Naive thymus-derived CD4-positive, alpha-beta T cell (primary cell): ENCODE measurements at regions not wholly inside any gene's neighbourhood (a gene's known extent, or its start where the extent isn't known, plus 50 kb on each side); places are given as distances from the start of the nearest gene placed in this dataset.

Experiments
- ATAC-seq: fragments of 150-1000 bp; cut with Tn5 transposase; 2 replicates; pipeline ENCODE4 v1.10.0; 2021; ENCODE audit warnings: mild to moderate bottlenecking, moderate library complexity
- CTCF ChIA-PET: fragments of 350-600 bp; sonication (Branson Sonifier 250); formaldehyde crosslinking; loops from one replicate; lab custom pipeline; 2021; ENCODE audit warnings: antibody characterized with exemption; lab: Charles Lee
- POLR2A ChIA-PET: fragments of 350-600 bp; sonication (Branson Sonifier 250); formaldehyde crosslinking; loops from one replicate; lab custom pipeline; 2021; ENCODE audit warnings: antibody characterized with exemption, inconsistent platforms; lab: Charles Lee
- DNase-seq, 9 donors: peaks; one replicate each; pipeline versions ENCODE4 v3.0.0 to v3.0.0-alpha.2; 2020 to 2022; ENCODE audit warnings: mixed read lengths in 1 of 9
- H3K27ac ChIP-seq: one replicate; pipeline ENCODE4 v1.7.0; 2013; ENCODE audit warnings: mild to moderate bottlenecking, low read depth, low read length, moderate library complexity
- H3K27me3 ChIP-seq, 2 donors: one replicate each; pipeline ENCODE4 v1.7.0; 2013; ENCODE audit warnings: low read length in 2 of 2, mild to moderate bottlenecking in 2 of 2, moderate library complexity in 2 of 2; ENCODE audit not compliant: control insufficient read depth in 2 of 2, insufficient read depth in 2 of 2
- H3K36me3 ChIP-seq, 3 experiments: 1 replicate in 2 of 3; 2 replicates in 1 of 3; pipeline ENCODE4 v1.7.0; 2013; ENCODE audit warnings: low read length in 3 of 3, mild to moderate bottlenecking in 3 of 3, moderate library complexity in 1 of 3; ENCODE audit not compliant: insufficient read depth in 3 of 3, control insufficient read depth in 2 of 3
- H3K4me1 ChIP-seq, 2 donors: one replicate each; pipeline ENCODE4 v1.7.0; 2013; ENCODE audit warnings: low read length in 2 of 2, mild to moderate bottlenecking in 2 of 2, moderate library complexity in 1 of 2; ENCODE audit not compliant: control insufficient read depth in 2 of 2, insufficient read depth in 2 of 2
- H3K4me3 ChIP-seq: 2 replicates; pipeline ENCODE4 v1.7.0; 2013; ENCODE audit warnings: mild to moderate bottlenecking, low read length
- H3K9me3 ChIP-seq, 3 experiments: 1 replicate in 2 of 3; 2 replicates in 1 of 3; pipeline ENCODE4 v1.7.0; 2013; ENCODE audit warnings: low read length in 3 of 3; ENCODE audit not compliant: control insufficient read depth in 2 of 3
- H3K27ac Mint-ChIP-seq, 9 donors: one replicate each; pipeline ENCODE4 v1.8.0; 2020 to 2022; ENCODE audit warnings: mixed read lengths in 9 of 9, mild to moderate bottlenecking in 8 of 9, moderate library complexity in 5 of 9, inconsistent platforms in 2 of 9
- H3K27me3 Mint-ChIP-seq, 5 donors: one replicate each; pipeline ENCODE4 v1.8.0; 2021 to 2022; ENCODE audit warnings: mixed read lengths in 5 of 5, mild to moderate bottlenecking in 1 of 5
- H3K36me3 Mint-ChIP-seq, 5 donors: one replicate each; pipeline ENCODE4 v1.8.0; 2020 to 2022; ENCODE audit warnings: mixed read lengths in 5 of 5, mild to moderate bottlenecking in 3 of 5, inconsistent platforms in 1 of 5
- H3K4me1 Mint-ChIP-seq, 7 donors: one replicate each; pipeline ENCODE4 v1.8.0; 2020 to 2022; ENCODE audit warnings: mixed read lengths in 7 of 7, mild to moderate bottlenecking in 3 of 7, inconsistent platforms in 1 of 7
- H3K4me3 Mint-ChIP-seq, 10 donors: one replicate each; pipeline ENCODE4 v1.8.0; 2020 to 2022; ENCODE audit warnings: mild to moderate bottlenecking in 10 of 10, mixed read lengths in 10 of 10, moderate library complexity in 6 of 10, inconsistent platforms in 2 of 10
- H3K9me3 Mint-ChIP-seq, 11 donors: one replicate each; pipeline ENCODE4 v1.8.0; 2020 to 2022; ENCODE audit warnings: mixed read lengths in 11 of 11, mild to moderate bottlenecking in 4 of 11, inconsistent platforms in 1 of 11, moderate library complexity in 1 of 11
- intact Hi-C, 2 donors: fragments of 100-400 bp; cut with micrococcal nuclease; formaldehyde crosslinking; loops; one replicate each; pipeline ENCODE4 v1.15.1; 2023

DNA sequence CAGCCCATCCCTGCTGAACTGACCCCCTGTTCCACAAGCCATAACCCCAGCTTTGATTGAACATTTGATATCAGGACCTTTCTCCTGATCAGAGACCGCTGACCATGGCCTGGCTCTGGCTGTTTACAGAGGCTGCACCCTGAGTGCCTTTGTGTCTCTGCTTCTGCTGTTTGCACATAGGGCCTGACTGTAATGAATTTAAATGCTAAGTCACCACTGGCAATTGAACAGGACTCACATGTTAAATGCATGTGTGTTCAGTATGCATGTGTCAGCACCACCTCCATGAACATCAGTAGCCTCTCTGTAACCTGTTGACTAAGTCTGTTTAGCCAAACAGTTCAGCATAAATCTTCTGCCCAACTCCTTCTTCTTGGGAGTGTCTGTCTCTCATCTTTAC is 690.3 kb downstream of the TMEM121 start:
- Mint-ChIP-seq H3K36me3 (no peaks in the 10 kb centered on the region), H3K27me3 (peaks cover 0 to 30% (median 0%) of the 10 kb centered on the region in 5 donors), H3K4me1 (peaks cover 0 to 41% (median 33%) of the 10 kb centered on the region in 7 donors), H3K27ac (peak overlapping the region in 4 of 9 donors; percentile 18 to 34 (median 24)), H3K4me3 (no peak overlapping the region), H3K9me3 (no peaks in the 10 kb centered on the region)
- POLR2A ChIA-PET: interaction anchor here (1.4 to 1.5 kb wide), 2 partner anchors 12 to 13 kb away, joined by 3 to 7 read pairs; no protein-coding TSS in a partner anchor
- Histone ChIP-seq H3K36me3 (no peaks in the 10 kb centered on the region), H3K4me3 (no peak overlapping the region), H3K27ac (no peak overlapping the region), H3K27me3 (no peaks in the 10 kb centered on the region), H3K4me1 (peaks cover 0 to 5% of the 10 kb centered on the region in 2 donors), H3K9me3 (no peaks in the 10 kb centered on the region)
- CTCF ChIA-PET: interaction anchor here (0.8 to 1.2 kb wide), 2 partner anchors 12 to 52 kb away, joined by 4 to 5 read pairs; no protein-coding TSS in a partner anchor
- ATAC-seq (no peak), DNase-seq (no peak)
- intact Hi-C loops: no loop called here

DNA sequence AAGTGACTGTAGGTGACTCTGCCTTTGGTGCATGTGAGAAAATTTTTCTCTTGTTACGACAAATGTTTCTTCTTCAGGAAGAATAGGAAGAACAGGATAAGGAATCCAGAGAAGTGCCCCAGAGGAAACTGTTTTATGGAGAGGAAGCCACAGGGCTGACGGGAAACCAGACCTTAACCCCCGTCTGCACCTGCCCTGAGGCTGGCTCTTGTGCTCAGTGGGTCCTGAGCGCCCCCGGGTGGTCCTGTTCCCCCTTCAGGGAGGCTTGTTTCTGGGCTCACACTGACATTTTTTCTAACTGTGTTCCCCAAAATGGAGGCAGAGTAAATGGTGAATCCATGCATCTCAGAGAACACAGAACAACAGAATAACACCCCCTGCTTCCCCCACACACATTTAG is 691.8 kb downstream of the TMEM121 start:
- no peak for DNase-seq

DNA sequence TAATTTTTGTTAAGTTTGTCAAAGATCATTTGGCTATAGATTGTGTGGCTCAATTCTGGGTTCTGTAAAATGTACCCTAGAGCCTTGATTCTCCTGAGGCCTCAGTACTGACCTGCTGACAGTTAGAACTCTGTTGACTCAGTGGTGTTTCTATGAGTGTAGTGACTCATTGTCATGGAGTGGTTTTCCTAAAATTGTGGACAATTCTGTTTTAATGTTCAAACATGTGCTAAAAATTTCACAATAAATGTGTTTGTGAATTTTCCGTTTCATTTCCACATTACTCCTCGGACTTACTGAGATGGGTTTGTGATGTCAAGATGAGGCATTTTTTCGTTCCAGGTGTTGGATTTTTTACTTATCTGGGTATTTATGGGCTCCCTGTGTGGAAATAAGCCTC is 695.9 kb downstream of the TMEM121 start:
- Histone ChIP-seq H3K4me1 (peaks cover 0 to 30% of the 10 kb centered on the region in 2 donors), H3K4me3 (no peak overlapping the region), H3K27ac (no peak overlapping the region), H3K36me3 (no peaks in the 10 kb centered on the region), H3K9me3 (no peaks in the 10 kb centered on the region), H3K27me3 (no peaks in the 10 kb centered on the region)
- peaks cover 14 to 84% (median 70%) of the 10 kb centered on the region in 7 donors for H3K4me1 Mint-ChIP-seq
- H3K9me3 Mint-ChIP-seq: peaks cover 0 to 7% (median 0%) of the 10 kb centered on the region in 11 donors
- intact Hi-C loops: loop anchor here in 1 of 2 donors (10.0 kb wide), 1 partner anchor 542 kb away; no protein-coding TSS in a partner anchor
- peaks cover 0 to 8% (median 0%) of the 10 kb centered on the region in 5 donors for H3K27me3 Mint-ChIP-seq
- peak overlapping the region in 7 of 9 donors; percentile 69 to 94 (median 85) for H3K27ac Mint-ChIP-seq
- peak overlapping the region in 5 of 10 donors; percentile 20 to 73 (median 56) for H3K4me3 Mint-ChIP-seq
- no peak for DNase-seq
- H3K36me3 Mint-ChIP-seq: peaks cover 0 to 8% (median 0%) of the 10 kb centered on the region in 5 donors
- POLR2A ChIA-PET: no interaction called here
- CTCF ChIA-PET: interaction anchor here (2.0 kb wide), 1 partner anchor 12 kb away, joined by 21 read pairs; no protein-coding TSS in a partner anchor
- no peak for ATAC-seq

More for the DNA sequence above, 691.8 kb downstream of the TMEM121 start:
- intact Hi-C loops: no loop called here
- ChIA-PET POLR2A (interaction anchor here (1.5 kb wide), 1 partner anchor 10 kb away, joined by 3 read pairs; no protein-coding TSS in a partner anchor), CTCF (no interaction called here)
- peaks cover 0 to 12% of the 10 kb centered on the region in 2 donors for H3K4me1 ChIP-seq
- no peak overlapping the region for H3K27ac ChIP-seq
- H3K4me1 Mint-ChIP-seq: peaks cover 0 to 55% (median 48%) of the 10 kb centered on the region in 7 donors
- H3K27ac Mint-ChIP-seq: peak overlapping the region in 4 of 9 donors; percentile 4 to 23 (median 6)
- H3K36me3 ChIP-seq: no peaks in the 10 kb centered on the region
- H3K9me3 ChIP-seq: no peaks in the 10 kb centered on the region
- H3K36me3 Mint-ChIP-seq: no peaks in the 10 kb centered on the region
- H3K27me3 Mint-ChIP-seq: peaks cover 0 to 20% (median 0%) of the 10 kb centered on the region in 5 donors
- H3K27me3 ChIP-seq: no peaks in the 10 kb centered on the region
- ATAC-seq: no peak
- no peaks in the 10 kb centered on the region for H3K9me3 Mint-ChIP-seq
- no peak overlapping the region for H3K4me3 Mint-ChIP-seq
- no peak overlapping the region for H3K4me3 ChIP-seq

DNA sequence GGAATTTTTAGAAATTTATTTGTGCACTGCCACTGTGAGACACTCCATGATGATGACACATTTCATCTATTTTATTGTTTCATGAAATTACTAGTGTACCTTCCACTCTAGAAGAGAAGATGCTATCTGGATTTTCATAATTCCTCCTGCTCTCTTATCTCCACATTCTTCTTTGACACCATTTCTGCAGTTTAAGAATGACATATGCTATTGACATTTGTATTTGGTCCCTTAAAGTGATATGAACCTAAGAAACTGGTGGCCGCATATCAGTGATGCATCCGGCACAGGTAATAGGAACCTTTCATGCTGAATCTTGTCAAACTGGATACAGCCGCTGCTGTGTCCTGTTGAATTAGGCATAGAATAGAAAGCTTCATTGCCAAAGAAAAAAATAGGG is 696.3 kb downstream of the TMEM121 start:
- Mint-ChIP-seq H3K27ac (peak overlapping the region in 7 of 9 donors; percentile 23 to 94 (median 85)), H3K4me1 (peaks cover 14 to 85% (median 68%) of the 10 kb centered on the region in 7 donors), H3K4me3 (peak overlapping the region in 7 of 10 donors; percentile 1 to 73 (median 40)), H3K9me3 (peaks cover 0 to 7% (median 0%) of the 10 kb centered on the region in 11 donors), H3K36me3 (peaks cover 0 to 8% (median 0%) of the 10 kb centered on the region in 5 donors), H3K27me3 (peaks cover 0 to 8% (median 0%) of the 10 kb centered on the region in 5 donors)
- CTCF ChIA-PET: interaction anchor here (1.0 to 2.0 kb wide), 4 partner anchors 11 to 37 kb away, joined by 3 to 21 read pairs (median 8); no protein-coding TSS in a partner anchor
- no peak overlapping the region for H3K27ac ChIP-seq
- DNase-seq: no peak
- H3K9me3 ChIP-seq: no peaks in the 10 kb centered on the region
- H3K4me3 ChIP-seq: no peak overlapping the region
- intact Hi-C loops: loop anchor here in 1 of 2 donors (10.0 kb wide), 1 partner anchor 542 kb away; no protein-coding TSS in a partner anchor
- H3K27me3 ChIP-seq: no peaks in the 10 kb centered on the region
- POLR2A ChIA-PET: no interaction called here
- peaks cover 0 to 30% of the 10 kb centered on the region in 2 donors for H3K4me1 ChIP-seq
- no peaks in the 10 kb centered on the region for H3K36me3 ChIP-seq
- ATAC-seq: no peak

DNA sequence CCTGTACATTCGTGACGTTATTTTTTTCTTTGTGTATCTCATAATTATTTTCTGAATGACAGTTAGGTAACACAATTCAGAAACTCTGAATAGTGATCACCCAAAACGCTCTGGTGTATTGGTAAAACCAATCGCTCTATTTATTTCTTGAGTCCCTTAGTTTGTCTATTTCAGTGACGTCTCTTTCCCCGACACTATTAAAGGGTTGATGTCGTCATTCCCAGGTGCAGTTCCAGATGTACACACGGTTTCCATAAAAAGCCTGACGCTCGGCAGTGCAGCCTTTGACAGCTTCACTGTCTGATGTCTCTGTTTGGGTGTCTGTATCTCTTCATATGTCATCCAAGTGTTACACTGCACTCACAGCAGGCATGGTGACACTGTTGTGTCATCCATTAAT is 701.4 kb downstream of the TMEM121 start:
- Histone ChIP-seq H3K27ac (peak overlapping the region; percentile 72), H3K36me3 (no peaks in the 10 kb centered on the region), H3K9me3 (no peaks in the 10 kb centered on the region), H3K27me3 (no peaks in the 10 kb centered on the region), H3K4me3 (no peak overlapping the region), H3K4me1 (peaks cover 0 to 53% of the 10 kb centered on the region in 2 donors)
- no peak for DNase-seq
- H3K36me3 Mint-ChIP-seq: peaks cover 0 to 8% (median 0%) of the 10 kb centered on the region in 5 donors
- ChIA-PET CTCF (interaction anchor here (0.8 to 6.2 kb wide), 9 partner anchors 10 to 286 kb away, joined by 3 to 153 read pairs (median 7); no protein-coding TSS in a partner anchor), POLR2A (interaction anchor here (1.2 to 6.0 kb wide), 5 partner anchors 9 to 43 kb away, joined by 3 to 39 read pairs (median 4); no protein-coding TSS in a partner anchor)
- intact Hi-C loops: loop anchor here in 1 of 2 donors (10.0 kb wide), 1 partner anchor 537 kb away; no protein-coding TSS in a partner anchor
- H3K27me3 Mint-ChIP-seq: no peaks in the 10 kb centered on the region
- H3K9me3 Mint-ChIP-seq: peaks cover 0 to 7% (median 0%) of the 10 kb centered on the region in 11 donors
- H3K4me1 Mint-ChIP-seq: peaks cover 31 to 94% (median 87%) of the 10 kb centered on the region in 7 donors
- H3K27ac Mint-ChIP-seq: peak overlapping the region in 8 of 9 donors; percentile 92 to 98 (median 94)
- no peak for ATAC-seq
- H3K4me3 Mint-ChIP-seq: peak overlapping the region in 3 of 10 donors; percentile 13 to 87 (median 82)

DNA sequence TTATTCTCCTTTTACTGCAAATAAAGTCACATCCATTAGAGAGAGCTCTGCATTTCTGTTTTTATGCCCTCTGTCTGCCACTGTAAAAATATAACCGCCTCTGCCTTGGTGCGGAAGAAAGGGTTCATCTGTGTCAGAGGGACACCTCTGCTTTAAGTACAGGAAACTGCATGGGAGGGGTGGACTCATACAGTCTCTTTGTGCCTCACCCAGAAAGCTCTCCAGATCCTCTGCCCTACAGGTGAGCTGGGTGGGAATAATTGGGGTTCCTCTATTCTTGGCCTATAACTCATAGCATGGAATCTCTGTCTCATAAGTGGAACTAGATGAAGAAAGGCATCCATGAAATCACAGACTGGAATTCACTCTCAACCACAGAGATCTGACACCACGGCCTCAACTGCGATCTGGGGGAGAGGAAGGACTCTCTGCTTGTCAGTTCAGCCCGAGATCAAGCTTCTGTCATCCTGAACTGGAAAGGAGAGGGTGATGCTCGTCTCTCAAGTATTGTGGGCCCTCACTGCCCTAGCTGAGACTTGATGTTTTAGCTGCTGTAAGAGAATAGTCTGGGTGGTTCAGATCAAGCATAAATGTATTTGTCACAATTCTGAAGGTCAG is 702.3 kb downstream of the TMEM121 start:
- Mint-ChIP-seq H3K4me1 (peaks cover 31 to 93% (median 85%) of the 10 kb centered on the region in 7 donors), H3K27ac (peak overlapping the region; percentile 74 to 98 (median 94)), H3K4me3 (peak overlapping the region; percentile 65 to 96 (median 88)), H3K9me3 (peaks cover 0 to 7% (median 0%) of the 10 kb centered on the region in 11 donors), H3K27me3 (no peaks in the 10 kb centered on the region), H3K36me3 (peaks cover 0 to 7% (median 0%) of the 10 kb centered on the region in 5 donors)
- Histone ChIP-seq H3K4me1 (peaks cover 0 to 45% of the 10 kb centered on the region in 2 donors), H3K27me3 (no peaks in the 10 kb centered on the region), H3K4me3 (peak overlapping the region; percentile 55), H3K27ac (peak overlapping the region; percentile 72), H3K36me3 (no peaks in the 10 kb centered on the region), H3K9me3 (no peaks in the 10 kb centered on the region)
- DNase-seq: peak in 7 of 9 donors; percentile 71 to 83 (median 79)
- intact Hi-C loops: loop anchor here in 1 of 2 donors (10.0 kb wide), 1 partner anchor 536 kb away; no protein-coding TSS in a partner anchor
- peak; percentile 95 for ATAC-seq
- ChIA-PET CTCF (interaction anchor here (0.8 to 6.2 kb wide), 16 partner anchors 9 to 286 kb away, joined by 3 to 153 read pairs (median 5); no protein-coding TSS in a partner anchor), POLR2A (interaction anchor here (0.8 to 6.0 kb wide), 8 partner anchors 8 to 224 kb away, joined by 3 to 39 read pairs (median 4); no protein-coding TSS in a partner anchor)
